GM12801 (cell line): ENCODE measurements at regions not wholly inside any gene's neighbourhood (a gene's known extent, or its start where the extent isn't known, plus 50 kb on each side); places are given as distances from the start of the nearest gene placed in this dataset.

Experiments used
- CTCF ChIP-seq: IDR thresholded peaks from one replicate; pipeline ENCODE4 v1.5.1; 2011; ENCODE audit warnings: control low read depth; ENCODE audit not compliant: insufficient read length; ENCODE audit errors: extremely low read depth

- TF ChIP-seq CTCF, result no peak
Observed at GRCh38 chr2:242075168-242075567, 205.6 kb downstream of the RTP5 start.

DNA sequence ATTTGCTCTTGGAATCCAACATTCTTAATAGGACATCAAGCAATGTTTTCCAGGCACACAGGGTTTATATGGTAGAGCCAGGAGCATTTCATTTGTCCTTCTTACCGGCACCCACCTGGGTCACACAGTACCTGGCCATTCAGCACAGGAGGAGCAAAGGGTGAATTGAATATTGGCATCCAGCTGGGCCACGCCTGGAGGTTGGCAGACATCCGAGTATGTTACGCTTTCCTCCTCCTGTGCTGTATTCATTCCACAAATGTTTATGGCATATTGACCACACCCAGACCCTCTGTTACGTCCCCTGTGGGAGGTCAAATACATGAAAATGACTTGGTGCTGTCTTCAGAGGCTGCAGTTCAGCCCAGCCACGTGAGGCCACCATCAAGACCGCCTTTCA, 206.2 kb downstream of the RTP5 start:
- no peak for TF ChIP-seq CTCF

GRCh38 chr2:242085941-242086621, 216.6 kb downstream of the RTP5 start:
- TF ChIP-seq CTCF, result no peak

GRCh38 chr2:242088471-242089212, 219.1 kb downstream of the RTP5 start:
- no peak for TF ChIP-seq CTCF

- no peak for TF ChIP-seq CTCF
Observed at GRCh38 chr2:242098034-242098433, 228.5 kb downstream of the RTP5 start.

- TF ChIP-seq CTCF, result no peak
Observed at GRCh38 chr2:242098445-242099128, 229.1 kb downstream of the RTP5 start.
